ENCODE measurements at regions not wholly inside any gene's neighbourhood (a gene's known extent, or its start where the extent isn't known, plus 50 kb on each side); places are given as distances from the start of the nearest gene placed in this dataset.
"Not testable (repeated sequence)": the region's sequence is repeated elsewhere in the genome, so short reads cannot be mapped to it uniquely, and the experiment has no call there.

GRCh38 chr2:53536583-53537361 is 230.8 kb upstream of the CHAC2 start:
- no peak for DNase-seq

GRCh38 chr2:53535234-53535840 is 232.3 kb upstream of the CHAC2 start:
- no peak for DNase-seq

- DNase-seq, result no peak
Measured at GRCh38 chr2:53530126-53530525, 237.5 kb upstream of the CHAC2 start.

- no peak for DNase-seq
Measured at GRCh38 chr2:53527056-53527455, 240.5 kb upstream of the CHAC2 start.

GRCh38 chr2:53519918-53520841 is 247.4 kb upstream of the CHAC2 start:
- no peak for DNase-seq

GRCh38 chr2:53517406-53517805 is 250.2 kb upstream of the CHAC2 start:
- no peak for DNase-seq

GRCh38 chr2:53516650-53517049 is 251.0 kb upstream of the CHAC2 start:
- DNase-seq, result no peak

GRCh38 chr2:53515435-53516332 is 251.9 kb upstream of the CHAC2 start:
- no peak for DNase-seq

- no peak for DNase-seq
Measured at GRCh38 chr2:53513167-53513666, 254.4 kb upstream of the CHAC2 start.

GRCh38 chr2:53512071-53512826 is 255.4 kb upstream of the CHAC2 start:
- DNase-seq, result no peak

GRCh38 chr2:53511549-53511948 is 256.1 kb upstream of the CHAC2 start:
- no peak for DNase-seq

- no peak for DNase-seq
Measured at GRCh38 chr2:53510401-53510800, 257.2 kb upstream of the CHAC2 start.

- no peak for DNase-seq
Measured at GRCh38 chr2:53509831-53510388, 257.7 kb upstream of the CHAC2 start.

GRCh38 chr2:53508667-53509066 is 258.9 kb upstream of the CHAC2 start:
- DNase-seq, result no peak

GRCh38 chr2:53507070-53507469 is 260.5 kb upstream of the CHAC2 start:
- not testable (repeated sequence) for DNase-seq

GRCh38 chr2:53505826-53506225 is 261.8 kb upstream of the CHAC2 start:
- no peak for DNase-seq

- no peak for DNase-seq
Measured at GRCh38 chr2:53504507-53504906, 263.1 kb upstream of the CHAC2 start.

GRCh38 chr2:53500181-53500580 is 267.4 kb upstream of the CHAC2 start:
- no peak for DNase-seq

- DNase-seq, result no peak
Measured at GRCh38 chr2:53498210-53498609, 269.4 kb upstream of the CHAC2 start.

GRCh38 chr2:53497020-53497419 is 270.6 kb upstream of the CHAC2 start:
- DNase-seq, result no peak

GRCh38 chr2:53493210-53493609 is 274.4 kb upstream of the CHAC2 start:
- no peak for DNase-seq
